ENCODE measurements at regions not wholly inside any gene's neighbourhood (a gene's known extent, or its start where the extent isn't known, plus 50 kb on each side); places are given as distances from the start of the nearest gene placed in this dataset.

GRCh38 chr7:10475940-10476641 lies 497.6 kb upstream of the PHF14 start:
- ATAC-seq (no peak), DNase-seq (ENCODE audit: low read depth, low spot score) (no peak)
- Histone ChIP-seq H3K9ac (ENCODE audit: low read length) (no peak overlapping the region), H3K36me3 (ENCODE audit: control insufficient read depth in 1 of 2, insufficient read depth in 2 of 2, low read length in 2 of 2) (no peaks in the 10 kb centered on the region), H3K27me3 (ENCODE audit: insufficient read depth, low read length) (no peaks in the 10 kb centered on the region), H3K79me2 (ENCODE audit: insufficient read depth, low read length) (no peaks in the 10 kb centered on the region), H3K27ac (ENCODE audit: low read depth, low read length) (no peak overlapping the region), H2AFZ (ENCODE audit: low read depth, low read length, poor library complexity, severe bottlenecking) (no peak overlapping the region), H3K9me3 (ENCODE audit: control insufficient read depth in 1 of 2, insufficient read depth in 1 of 2, low read depth in 1 of 2, low read length in 2 of 2) (no peaks in the 10 kb centered on the region; a peak in 1 of 4 replicates), H3K4me1 (ENCODE audit: control insufficient read depth in 1 of 2, insufficient read depth in 2 of 2, low read length in 2 of 2) (no peaks in the 10 kb centered on the region), H3K4me3 (replicated peaks in 1 of 2; ENCODE audit: low read depth in 1 of 2, low read length in 2 of 2) (no peak overlapping the region), H3K9me2 (ENCODE audit: insufficient read depth) (no peaks in the 10 kb centered on the region), H4K20me1 (ENCODE audit: insufficient read depth) (no peaks in the 10 kb centered on the region), H3K4me2 (ENCODE audit: low read length) (no peak overlapping the region)
- BruUV-seq (replicated peaks): no TSS peak
- RAD21 ChIA-PET (ENCODE audit: low non-redundant PET in 1 of 2, low total read pairs in 2 of 2, uncharacterized antibody in 2 of 2, unreplicated experiment in 2 of 2): no interaction called here
- intact Hi-C loops (cut with micrococcal nuclease): no loop called here
- POLR2A ChIA-PET: no interaction called here
- CTCF ChIA-PET: no interaction called here
- TF ChIP-seq MAX (IDR thresholded peaks at IDR 0.05) (no peak), ATF3 (IDR thresholded peaks at IDR 0.05) (no peak), TCF7L2 (IDR thresholded peaks at IDR 0.05; ENCODE audit: borderline replicate concordance, extremely low read depth, insufficient read depth, insufficient read length) (no peak), EGR1 (IDR thresholded peaks at IDR 0.05; ENCODE audit: low read depth) (no peak), ZFX (IDR thresholded peaks at IDR 0.05) (no peak), CBX3 (IDR thresholded peaks at IDR 0.05; ENCODE audit: low read depth) (no peak), SIN3A (IDR thresholded peaks at IDR 0.05; ENCODE audit: low read depth) (no peak), EZH2phosphoT487 (IDR thresholded peaks at IDR 0.05; ENCODE audit: borderline replicate concordance) (no peak), RAD21 (IDR thresholded peaks at IDR 0.05; ENCODE audit: low read depth) (no peak), POLR2AphosphoS5 (IDR thresholded peaks at IDR 0.05; ENCODE audit: low read depth, low read length) (no peak)
- TF ChIP-seq, protein P1, sequence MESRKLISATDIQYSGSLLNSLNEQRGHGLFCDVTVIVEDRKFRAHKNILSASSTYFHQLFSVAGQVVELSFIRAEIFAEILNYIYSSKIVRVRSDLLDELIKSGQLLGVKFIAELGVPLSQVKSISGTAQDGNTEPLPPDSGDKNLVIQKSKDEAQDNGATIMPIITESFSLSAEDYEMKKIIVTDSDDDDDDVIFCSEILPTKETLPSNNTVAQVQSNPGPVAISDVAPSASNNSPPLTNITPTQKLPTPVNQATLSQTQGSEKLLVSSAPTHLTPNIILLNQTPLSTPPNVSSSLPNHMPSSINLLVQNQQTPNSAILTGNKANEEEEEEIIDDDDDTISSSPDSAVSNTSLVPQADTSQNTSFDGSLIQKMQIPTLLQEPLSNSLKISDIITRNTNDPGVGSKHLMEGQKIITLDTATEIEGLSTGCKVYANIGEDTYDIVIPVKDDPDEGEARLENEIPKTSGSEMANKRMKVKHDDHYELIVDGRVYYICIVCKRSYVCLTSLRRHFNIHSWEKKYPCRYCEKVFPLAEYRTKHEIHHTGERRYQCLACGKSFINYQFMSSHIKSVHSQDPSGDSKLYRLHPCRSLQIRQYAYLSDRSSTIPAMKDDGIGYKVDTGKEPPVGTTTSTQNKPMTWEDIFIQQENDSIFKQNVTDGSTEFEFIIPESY (IDR thresholded peaks at IDR 0.05; ENCODE audit: extremely low read depth, insufficient replicate concordance, low read length): no peak
